ENCODE measurements at regions not wholly inside any gene's neighbourhood (a gene's known extent, or its start where the extent isn't known, plus 50 kb on each side); places are given as distances from the start of the nearest gene placed in this dataset.

DNA sequence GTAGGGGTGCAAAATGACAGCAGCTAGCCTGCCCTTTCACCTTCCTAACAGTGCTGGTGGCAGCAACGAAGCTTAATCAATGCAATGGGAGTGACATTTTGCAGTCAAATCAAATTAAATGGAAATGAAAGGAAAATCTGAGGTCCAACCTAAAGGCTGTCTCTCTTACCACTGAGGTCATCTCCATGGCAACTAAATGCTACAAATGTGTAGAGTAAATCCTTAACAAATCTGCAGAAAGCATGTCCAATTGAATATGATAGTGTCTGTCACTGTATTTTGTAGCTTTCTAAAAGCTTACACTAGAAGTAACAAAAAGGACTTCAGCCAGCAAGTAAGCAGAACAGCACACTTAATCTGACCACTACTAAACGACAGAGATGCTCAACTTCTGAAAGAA, 488.8 kb downstream of the BCAT1 start:
- Histone ChIP-seq H3K4me1 (no peaks in the 10 kb centered on the region), H3K27me3 (no peaks in the 10 kb centered on the region), H3K9me3 (no peaks in the 10 kb centered on the region), H3K36me3 (no peaks in the 10 kb centered on the region), H3K4me3 (no peak overlapping the region), H3K27ac (no peak overlapping the region)
- intact Hi-C loops (cut with DNase I), result no loop called here
- DNase-seq, result no peak
- no peak for FAIRE-seq
- WGBS, 2 donors, result 17 to 31% methylated on average over 2 of the region's 2 CpGs
- TF ChIP-seq, protein P1, sequence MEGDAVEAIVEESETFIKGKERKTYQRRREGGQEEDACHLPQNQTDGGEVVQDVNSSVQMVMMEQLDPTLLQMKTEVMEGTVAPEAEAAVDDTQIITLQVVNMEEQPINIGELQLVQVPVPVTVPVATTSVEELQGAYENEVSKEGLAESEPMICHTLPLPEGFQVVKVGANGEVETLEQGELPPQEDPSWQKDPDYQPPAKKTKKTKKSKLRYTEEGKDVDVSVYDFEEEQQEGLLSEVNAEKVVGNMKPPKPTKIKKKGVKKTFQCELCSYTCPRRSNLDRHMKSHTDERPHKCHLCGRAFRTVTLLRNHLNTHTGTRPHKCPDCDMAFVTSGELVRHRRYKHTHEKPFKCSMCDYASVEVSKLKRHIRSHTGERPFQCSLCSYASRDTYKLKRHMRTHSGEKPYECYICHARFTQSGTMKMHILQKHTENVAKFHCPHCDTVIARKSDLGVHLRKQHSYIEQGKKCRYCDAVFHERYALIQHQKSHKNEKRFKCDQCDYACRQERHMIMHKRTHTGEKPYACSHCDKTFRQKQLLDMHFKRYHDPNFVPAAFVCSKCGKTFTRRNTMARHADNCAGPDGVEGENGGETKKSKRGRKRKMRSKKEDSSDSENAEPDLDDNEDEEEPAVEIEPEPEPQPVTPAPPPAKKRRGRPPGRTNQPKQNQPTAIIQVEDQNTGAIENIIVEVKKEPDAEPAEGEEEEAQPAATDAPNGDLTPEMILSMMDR (IDR thresholded peaks at IDR 0.05), result no peak
- no peak for ATAC-seq

DNA sequence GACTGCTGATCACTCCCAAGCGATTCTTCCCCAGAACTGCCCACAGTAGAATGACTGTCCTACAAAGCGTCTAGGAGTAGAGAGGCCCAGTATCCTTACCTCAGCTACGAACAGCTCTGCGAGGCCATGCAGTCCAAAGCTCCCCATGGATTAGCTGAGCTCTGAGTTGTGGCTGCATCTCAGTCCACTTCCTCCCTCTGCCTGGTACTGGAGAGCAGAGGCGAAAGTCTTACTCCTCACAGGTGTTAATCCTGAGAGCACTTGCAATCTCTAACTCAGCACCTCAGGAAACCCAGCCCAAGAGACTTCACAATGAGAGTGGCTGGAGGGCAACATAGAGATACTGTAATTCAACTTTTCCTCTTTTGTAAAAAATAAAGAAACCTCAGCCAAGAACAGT, 493.1 kb downstream of the BCAT1 start:
- FAIRE-seq, result no peak
- WGBS, 2 donors, result 77 to 85% methylated on average over 5 of the region's 5 CpGs
- no peak for ATAC-seq
- H3K27ac ChIP-seq, result no peak overlapping the region
- TF ChIP-seq, protein P1 (IDR thresholded peaks at IDR 0.05), result no peak
- H3K36me3 ChIP-seq, result no peaks in the 10 kb centered on the region
- intact Hi-C loops (cut with DNase I), result no loop called here
- DNase-seq, result no peak
- H3K4me1 ChIP-seq, result no peaks in the 10 kb centered on the region
- no peaks in the 10 kb centered on the region for H3K9me3 ChIP-seq
- no peaks in the 10 kb centered on the region for H3K27me3 ChIP-seq
- H3K4me3 ChIP-seq, result no peak overlapping the region

DNA sequence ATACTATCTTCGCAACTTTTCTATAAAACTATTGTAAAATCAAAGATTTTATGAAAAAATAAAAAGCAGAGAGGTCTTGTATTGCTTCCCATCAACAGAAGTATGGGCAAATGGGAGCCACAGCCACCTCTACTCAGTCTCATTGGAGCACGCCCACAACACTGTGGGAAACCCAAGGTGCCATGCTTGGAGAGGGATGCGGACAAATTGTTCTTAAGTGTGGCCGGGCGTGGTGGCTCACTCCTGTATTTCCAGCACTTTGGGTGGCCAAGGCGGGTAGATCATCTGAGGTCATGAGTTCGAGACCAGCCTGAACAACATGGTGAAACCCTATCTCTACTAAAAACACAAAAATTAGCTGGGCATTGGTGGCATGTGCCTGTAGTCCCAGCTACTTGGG, 498.2 kb upstream of the SOX5 start:
- no peaks in the 10 kb centered on the region for H3K9me3 ChIP-seq
- intact Hi-C loops (cut with DNase I), result no loop called here
- TF ChIP-seq, protein P1 (IDR thresholded peaks at IDR 0.05), result no peak
- H3K27ac ChIP-seq, result no peak overlapping the region
- no peaks in the 10 kb centered on the region for H3K4me1 ChIP-seq
- 84 to 86% methylated on average over 7 of the region's 7 CpGs for WGBS, 2 donors
- FAIRE-seq, result no peak
- H3K4me3 ChIP-seq, result no peak overlapping the region
- ATAC-seq, result no peak
- no peak for DNase-seq
- H3K36me3 ChIP-seq, result no peaks in the 10 kb centered on the region
- no peaks in the 10 kb centered on the region for H3K27me3 ChIP-seq

DNA sequence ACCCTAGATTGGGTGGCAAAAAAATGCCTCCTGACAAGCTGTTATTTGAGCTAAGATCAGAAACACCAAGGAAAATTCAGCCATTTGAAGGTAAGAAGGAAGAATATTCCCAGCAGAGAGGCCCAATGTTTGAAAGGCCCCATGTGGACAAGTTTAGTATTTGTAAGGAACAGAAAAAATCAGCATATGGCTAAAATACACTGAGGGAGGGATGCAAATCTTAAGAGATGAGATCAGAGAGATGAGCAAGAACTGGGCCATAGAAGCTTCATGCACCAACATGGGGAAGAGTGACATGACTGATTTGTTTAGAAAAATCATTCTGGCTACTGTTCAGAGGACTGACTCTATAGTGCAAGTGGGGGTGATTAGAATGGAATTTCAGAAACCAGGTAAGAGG, 496.8 kb upstream of the SOX5 start:
- H3K27me3 ChIP-seq, result no peaks in the 10 kb centered on the region
- no peak overlapping the region for H3K4me3 ChIP-seq
- H3K4me1 ChIP-seq, result no peaks in the 10 kb centered on the region
- TF ChIP-seq, protein P1 (IDR thresholded peaks at IDR 0.05), result no peak
- ATAC-seq, result no peak
- no peak overlapping the region for H3K27ac ChIP-seq
- no peaks in the 10 kb centered on the region for H3K9me3 ChIP-seq
- FAIRE-seq, result no peak
- H3K36me3 ChIP-seq, result no peaks in the 10 kb centered on the region
- intact Hi-C loops (cut with DNase I), result no loop called here
- no peak for DNase-seq

DNA sequence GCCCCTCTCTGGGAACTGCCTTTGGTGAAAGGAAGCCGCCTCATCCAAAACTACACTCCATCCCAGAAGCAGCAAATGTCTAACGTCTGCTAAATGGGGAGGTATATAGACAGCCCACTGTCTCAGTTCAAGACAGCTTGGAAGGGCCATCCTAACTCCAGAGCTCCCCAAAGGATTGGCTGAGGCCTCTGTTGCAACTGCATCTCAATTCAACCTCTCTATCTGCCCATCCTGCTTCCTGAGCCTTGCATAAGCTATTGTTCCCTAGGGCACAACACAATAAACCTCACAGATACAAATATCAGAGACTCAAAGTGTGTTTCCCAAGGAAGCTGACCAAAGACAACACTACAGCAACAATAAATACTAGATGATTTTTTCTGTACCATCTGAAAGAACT, 495.2 kb upstream of the SOX5 start:
- Histone ChIP-seq H3K27me3 (no peaks in the 10 kb centered on the region), H3K4me3 (no peak overlapping the region), H3K27ac (no peak overlapping the region), H3K9me3 (no peaks in the 10 kb centered on the region), H3K36me3 (no peaks in the 10 kb centered on the region), H3K4me1 (no peaks in the 10 kb centered on the region)
- intact Hi-C loops (cut with DNase I), result no loop called here
- ATAC-seq, result no peak
- no peak for FAIRE-seq
- WGBS, 2 donors, result 68 to 76% methylated on average over 2 of the region's 2 CpGs
- TF ChIP-seq, protein P1 (IDR thresholded peaks at IDR 0.05), result no peak
- DNase-seq, result no peak

All from pancreas (tissue), 10 donors.